ENCODE measurements at regions not wholly inside any gene's neighbourhood (a gene's known extent, or its start where the extent isn't known, plus 50 kb on each side); places are given as distances from the start of the nearest gene placed in this dataset.

GRCh38 chr17:71292006-71292405, 828.8 kb upstream of the SOX9 start:
- TF ChIP-seq EZH2phosphoT487 (IDR thresholded peaks at IDR 0.05; ENCODE audit: borderline replicate concordance) (no peak), CTCF (conservative IDR thresholded peaks at IDR 0.05; ENCODE audit: low read length) (no peak)

All from Loucy (cell line).